Liver (tissue), 8 donors: ENCODE measurements at regions not wholly inside any gene's neighbourhood (a gene's known extent, or its start where the extent isn't known, plus 50 kb on each side); places are given as distances from the start of the nearest gene placed in this dataset.

ENCODE experiments used
- DNase-seq: peaks from one replicate; pipeline ENCODE4 v3.0.0-alpha.2; 2017; ENCODE audit warnings: low spot score
- H3K27ac ChIP-seq, 2 donors: one replicate each; pipeline ENCODE4 v1.7.0; 2013; ENCODE audit warnings: inconsistent platforms in 2 of 2, low read length in 2 of 2, control low read depth in 1 of 2, low read depth in 1 of 2, mild to moderate bottlenecking in 1 of 2
- H3K27me3 ChIP-seq, 4 donors: one replicate each; pipeline versions ENCODE4 v1.6.1 to v1.7.0; 2013; ENCODE audit warnings: low read length in 3 of 4, inconsistent platforms in 1 of 4, mild to moderate bottlenecking in 1 of 4, moderate library complexity in 1 of 4; ENCODE audit not compliant: control insufficient read depth in 4 of 4, insufficient read depth in 4 of 4
- H3K36me3 ChIP-seq, 4 donors: one replicate each; pipeline versions ENCODE4 v1.6.1 to v1.7.0; 2013; ENCODE audit warnings: low read length in 3 of 4, mild to moderate bottlenecking in 3 of 4, low read depth in 1 of 4, moderate library complexity in 1 of 4; ENCODE audit not compliant: control insufficient read depth in 4 of 4, insufficient read depth in 3 of 4
- H3K4me1 ChIP-seq, 4 donors: one replicate each; pipeline versions ENCODE4 v1.6.1 to v1.7.0; 2013; ENCODE audit warnings: low read length in 3 of 4, mild to moderate bottlenecking in 3 of 4, moderate library complexity in 1 of 4; ENCODE audit not compliant: control insufficient read depth in 4 of 4, insufficient read depth in 4 of 4
- H3K4me3 ChIP-seq, 3 donors: one replicate each; pipeline versions ENCODE4 v1.6.1 to v1.7.0; 2013; ENCODE audit warnings: low read length in 3 of 3, control low read depth in 1 of 3, low read depth in 1 of 3, mild to moderate bottlenecking in 1 of 3
- H3K9ac ChIP-seq, 2 donors: one replicate each; pipeline ENCODE4 v1.7.0; 2013; ENCODE audit warnings: low read length in 2 of 2, mild to moderate bottlenecking in 2 of 2, moderate library complexity in 2 of 2, control low read depth in 1 of 2, low read depth in 1 of 2
- H3K9me3 ChIP-seq, 4 donors: one replicate each; pipeline versions ENCODE4 v1.6.1 to v1.7.0; 2013; ENCODE audit warnings: low read length in 3 of 4; ENCODE audit not compliant: control insufficient read depth in 4 of 4
- EGR1 ChIP-seq, 2 donors: IDR thresholded peaks; 2 replicates each; pipeline ENCODE4 v1.6.1; 2016 to 2018; ENCODE audit warnings: antibody characterized with exemption in 2 of 2, low read depth in 2 of 2
- FOXA1 ChIP-seq: IDR thresholded peaks from 2 replicates; pipeline ENCODE4 v1.6.1; 2016; ENCODE audit warnings: antibody characterized with exemption
- FOXA2 ChIP-seq: IDR thresholded peaks from 2 replicates; pipeline ENCODE4 v1.6.1; 2016; ENCODE audit warnings: antibody characterized with exemption
- GABPA ChIP-seq, 2 donors: IDR thresholded peaks in 1 of 2; conservative IDR thresholded peaks in 1 of 2; 2 replicates each; pipeline ENCODE4 v1.6.1; 2016; ENCODE audit warnings: antibody characterized with exemption in 2 of 2, mild to moderate bottlenecking in 1 of 2, moderate library complexity in 1 of 2
- HNF4G ChIP-seq: IDR thresholded peaks from 2 replicates; pipeline ENCODE4 v1.6.1; 2016; ENCODE audit warnings: antibody characterized with exemption
- JUND ChIP-seq, 2 donors: IDR thresholded peaks; 2 replicates each; pipeline ENCODE4 v1.6.1; 2016; ENCODE audit warnings: antibody characterized with exemption in 2 of 2
- NR2F2 ChIP-seq: IDR thresholded peaks from 2 replicates; pipeline ENCODE4 v1.6.1; 2016; ENCODE audit warnings: antibody characterized with exemption
- RAD21 ChIP-seq, 2 donors: IDR thresholded peaks; 2 replicates each; pipeline ENCODE4 v1.6.1; 2016; ENCODE audit warnings: antibody characterized with exemption in 2 of 2, mild to moderate bottlenecking in 2 of 2
- RXRA ChIP-seq, 2 donors: IDR thresholded peaks; 2 replicates each; pipeline ENCODE4 v1.6.1; 2017 to 2018; ENCODE audit warnings: antibody characterized with exemption in 2 of 2, mild to moderate bottlenecking in 1 of 2
- TAF1 ChIP-seq: conservative IDR thresholded peaks from 2 replicates; pipeline ENCODE4 v1.6.1; 2016; ENCODE audit warnings: antibody characterized with exemption, mild to moderate bottlenecking
- WGBS: extraction: QIAGEN DNeasy Blood & Tissue Kit; methylation state at CpG from one replicate; pipeline ENCODE4 v1.1.7; 2013; 5-methylcytosine and 5-hydroxymethylcytosine counted together
- TF ChIP-seq, protein P1 (sequence below): IDR thresholded peaks from 2 replicates; pipeline ENCODE4 v1.6.1; 2016; ENCODE audit warnings: antibody characterized with exemption
- TF ChIP-seq, protein P2 (sequence below): IDR thresholded peaks from 2 replicates; pipeline ENCODE4 v1.6.1; 2016; ENCODE audit warnings: antibody characterized with exemption, mild to moderate bottlenecking
- TF ChIP-seq, protein P3 (sequence below): IDR thresholded peaks from 2 replicates; pipeline ENCODE4 v1.6.1; 2016; ENCODE audit warnings: antibody characterized with exemption
- TF ChIP-seq, protein P4 (sequence below): fragments of 150-350 bp; IDR thresholded peaks from 2 replicates; pipeline ENCODE4 v1.5.1; 2017; ENCODE audit warnings: improper control_type of control experiment, low read depth, low read length; ENCODE audit not compliant: missing input control
- donor health status: healthy.
- donor health status: healthy.
- donor health status: healthy.
- donor health status: healthy.
- donor health status: healthy.

DNA sequence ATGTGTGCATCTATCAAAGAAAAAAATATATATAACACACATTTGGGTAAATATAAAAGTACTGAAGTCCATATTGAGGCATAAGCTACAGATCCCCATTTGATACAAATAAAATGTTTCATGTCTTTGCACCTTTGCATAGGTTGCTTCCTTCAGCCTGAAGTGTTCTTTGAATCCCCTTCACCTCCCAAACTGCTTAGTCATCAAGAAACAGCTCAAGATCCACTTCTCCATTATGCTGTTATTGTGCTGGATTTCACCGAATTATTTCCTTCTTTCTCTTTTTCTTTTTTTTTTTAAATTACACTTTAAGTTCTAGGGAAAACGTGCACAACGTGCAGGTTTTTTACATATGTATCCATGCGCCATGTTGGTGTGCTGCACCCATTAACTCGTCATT, 419.1 kb downstream of the ENC1 start (continued):
- TF ChIP-seq, protein P1, sequence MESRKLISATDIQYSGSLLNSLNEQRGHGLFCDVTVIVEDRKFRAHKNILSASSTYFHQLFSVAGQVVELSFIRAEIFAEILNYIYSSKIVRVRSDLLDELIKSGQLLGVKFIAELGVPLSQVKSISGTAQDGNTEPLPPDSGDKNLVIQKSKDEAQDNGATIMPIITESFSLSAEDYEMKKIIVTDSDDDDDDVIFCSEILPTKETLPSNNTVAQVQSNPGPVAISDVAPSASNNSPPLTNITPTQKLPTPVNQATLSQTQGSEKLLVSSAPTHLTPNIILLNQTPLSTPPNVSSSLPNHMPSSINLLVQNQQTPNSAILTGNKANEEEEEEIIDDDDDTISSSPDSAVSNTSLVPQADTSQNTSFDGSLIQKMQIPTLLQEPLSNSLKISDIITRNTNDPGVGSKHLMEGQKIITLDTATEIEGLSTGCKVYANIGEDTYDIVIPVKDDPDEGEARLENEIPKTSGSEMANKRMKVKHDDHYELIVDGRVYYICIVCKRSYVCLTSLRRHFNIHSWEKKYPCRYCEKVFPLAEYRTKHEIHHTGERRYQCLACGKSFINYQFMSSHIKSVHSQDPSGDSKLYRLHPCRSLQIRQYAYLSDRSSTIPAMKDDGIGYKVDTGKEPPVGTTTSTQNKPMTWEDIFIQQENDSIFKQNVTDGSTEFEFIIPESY: no peak
- TF ChIP-seq NR2F2 (no peak), GABPA (IDR thresholded peaks at IDR 0.05 in 1 of 2, conservative IDR thresholded peaks at IDR 0.05 in 1 of 2) (no peak)

DNA sequence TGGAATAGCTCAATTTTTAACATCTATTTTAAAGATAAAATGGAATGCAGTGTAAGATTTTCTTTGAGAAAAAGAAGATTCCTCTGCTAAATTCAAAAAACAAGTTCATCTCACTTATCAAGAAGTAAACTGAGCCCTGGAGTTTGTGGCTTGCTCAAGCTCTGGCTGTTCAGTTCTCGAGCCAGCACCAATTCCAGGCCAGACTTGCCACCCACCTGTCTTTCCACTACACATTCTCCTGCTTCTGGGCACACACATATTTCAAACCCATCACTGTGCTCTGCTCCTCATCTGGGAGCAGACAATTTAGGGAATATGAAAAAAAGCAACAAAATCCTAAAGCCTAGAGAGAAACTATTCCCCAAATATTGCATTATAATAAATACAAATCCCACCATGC, 424.5 kb downstream of the ENC1 start:
- TF ChIP-seq HNF4G (no peak), EGR1 (IDR thresholded peaks at IDR 0.05; ENCODE audit: low read depth in 2 of 2) (no peak), NR2F2 (no peak), RXRA (IDR thresholded peaks at IDR 0.05) (no peak), RAD21 (IDR thresholded peaks at IDR 0.05) (no peak), JUND (IDR thresholded peaks at IDR 0.05) (no peak)
- TF ChIP-seq, protein P2, sequence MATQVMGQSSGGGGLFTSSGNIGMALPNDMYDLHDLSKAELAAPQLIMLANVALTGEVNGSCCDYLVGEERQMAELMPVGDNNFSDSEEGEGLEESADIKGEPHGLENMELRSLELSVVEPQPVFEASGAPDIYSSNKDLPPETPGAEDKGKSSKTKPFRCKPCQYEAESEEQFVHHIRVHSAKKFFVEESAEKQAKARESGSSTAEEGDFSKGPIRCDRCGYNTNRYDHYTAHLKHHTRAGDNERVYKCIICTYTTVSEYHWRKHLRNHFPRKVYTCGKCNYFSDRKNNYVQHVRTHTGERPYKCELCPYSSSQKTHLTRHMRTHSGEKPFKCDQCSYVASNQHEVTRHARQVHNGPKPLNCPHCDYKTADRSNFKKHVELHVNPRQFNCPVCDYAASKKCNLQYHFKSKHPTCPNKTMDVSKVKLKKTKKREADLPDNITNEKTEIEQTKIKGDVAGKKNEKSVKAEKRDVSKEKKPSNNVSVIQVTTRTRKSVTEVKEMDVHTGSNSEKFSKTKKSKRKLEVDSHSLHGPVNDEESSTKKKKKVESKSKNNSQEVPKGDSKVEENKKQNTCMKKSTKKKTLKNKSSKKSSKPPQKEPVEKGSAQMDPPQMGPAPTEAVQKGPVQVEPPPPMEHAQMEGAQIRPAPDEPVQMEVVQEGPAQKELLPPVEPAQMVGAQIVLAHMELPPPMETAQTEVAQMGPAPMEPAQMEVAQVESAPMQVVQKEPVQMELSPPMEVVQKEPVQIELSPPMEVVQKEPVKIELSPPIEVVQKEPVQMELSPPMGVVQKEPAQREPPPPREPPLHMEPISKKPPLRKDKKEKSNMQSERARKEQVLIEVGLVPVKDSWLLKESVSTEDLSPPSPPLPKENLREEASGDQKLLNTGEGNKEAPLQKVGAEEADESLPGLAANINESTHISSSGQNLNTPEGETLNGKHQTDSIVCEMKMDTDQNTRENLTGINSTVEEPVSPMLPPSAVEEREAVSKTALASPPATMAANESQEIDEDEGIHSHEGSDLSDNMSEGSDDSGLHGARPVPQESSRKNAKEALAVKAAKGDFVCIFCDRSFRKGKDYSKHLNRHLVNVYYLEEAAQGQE: no peak
- TF ChIP-seq, protein P3, sequence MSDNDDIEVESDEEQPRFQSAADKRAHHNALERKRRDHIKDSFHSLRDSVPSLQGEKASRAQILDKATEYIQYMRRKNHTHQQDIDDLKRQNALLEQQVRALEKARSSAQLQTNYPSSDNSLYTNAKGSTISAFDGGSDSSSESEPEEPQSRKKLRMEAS: no peak
- TF ChIP-seq, protein P4, sequence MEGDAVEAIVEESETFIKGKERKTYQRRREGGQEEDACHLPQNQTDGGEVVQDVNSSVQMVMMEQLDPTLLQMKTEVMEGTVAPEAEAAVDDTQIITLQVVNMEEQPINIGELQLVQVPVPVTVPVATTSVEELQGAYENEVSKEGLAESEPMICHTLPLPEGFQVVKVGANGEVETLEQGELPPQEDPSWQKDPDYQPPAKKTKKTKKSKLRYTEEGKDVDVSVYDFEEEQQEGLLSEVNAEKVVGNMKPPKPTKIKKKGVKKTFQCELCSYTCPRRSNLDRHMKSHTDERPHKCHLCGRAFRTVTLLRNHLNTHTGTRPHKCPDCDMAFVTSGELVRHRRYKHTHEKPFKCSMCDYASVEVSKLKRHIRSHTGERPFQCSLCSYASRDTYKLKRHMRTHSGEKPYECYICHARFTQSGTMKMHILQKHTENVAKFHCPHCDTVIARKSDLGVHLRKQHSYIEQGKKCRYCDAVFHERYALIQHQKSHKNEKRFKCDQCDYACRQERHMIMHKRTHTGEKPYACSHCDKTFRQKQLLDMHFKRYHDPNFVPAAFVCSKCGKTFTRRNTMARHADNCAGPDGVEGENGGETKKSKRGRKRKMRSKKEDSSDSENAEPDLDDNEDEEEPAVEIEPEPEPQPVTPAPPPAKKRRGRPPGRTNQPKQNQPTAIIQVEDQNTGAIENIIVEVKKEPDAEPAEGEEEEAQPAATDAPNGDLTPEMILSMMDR: no peak
- no peaks in the 10 kb centered on the region for H3K4me1 ChIP-seq
- H3K9me3 ChIP-seq: no peaks in the 10 kb centered on the region
- no peak overlapping the region for H3K9ac ChIP-seq
- H3K36me3 ChIP-seq: no peaks in the 10 kb centered on the region
- no peak overlapping the region for H3K4me3 ChIP-seq
- H3K27me3 ChIP-seq: no peaks in the 10 kb centered on the region
- H3K27ac ChIP-seq: no peak overlapping the region
- no peak for DNase-seq
- WGBS: 80% methylated on average over 1 of the region's 1 CpG

DNA sequence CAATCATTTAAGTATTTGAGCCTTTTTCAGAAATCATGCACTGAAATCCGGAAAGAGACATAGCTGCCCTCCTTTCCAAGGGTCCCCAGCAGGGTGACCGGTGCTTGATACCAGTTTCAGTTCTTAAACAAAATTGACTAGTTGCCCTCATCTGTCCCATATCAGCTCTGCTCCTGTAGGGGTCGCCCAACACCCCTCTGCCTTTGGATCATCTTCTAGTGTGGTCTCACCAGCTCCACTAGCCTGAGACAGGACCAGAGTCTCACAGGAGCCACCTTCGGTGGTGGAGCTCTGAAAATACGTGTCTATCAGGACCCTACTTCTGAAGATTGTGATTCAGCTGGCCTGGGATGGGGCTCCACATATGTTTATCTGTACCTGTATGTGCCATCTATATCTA, 428.2 kb downstream of the ENC1 start:
- H3K36me3 ChIP-seq: no peaks in the 10 kb centered on the region
- WGBS: 80% methylated on average over 5 of the region's 5 CpGs
- H3K27ac ChIP-seq: no peak overlapping the region
- no peaks in the 10 kb centered on the region for H3K4me1 ChIP-seq
- no peak for DNase-seq
- no peaks in the 10 kb centered on the region for H3K9me3 ChIP-seq
- TF ChIP-seq FOXA1: no peak
- no peak for TF ChIP-seq JUND (IDR thresholded peaks at IDR 0.05)
- TF ChIP-seq FOXA2: no peak
- TF ChIP-seq EGR1 (IDR thresholded peaks at IDR 0.05; ENCODE audit: low read depth in 2 of 2): no peak
- TF ChIP-seq, protein P4: no peak
- no peak for TF ChIP-seq RXRA (IDR thresholded peaks at IDR 0.05)
- TF ChIP-seq RAD21 (IDR thresholded peaks at IDR 0.05): peak; percentile 18 to 40
- no peak for TF ChIP-seq NR2F2
- no peak for TF ChIP-seq TAF1
- no peaks in the 10 kb centered on the region for H3K27me3 ChIP-seq
- no peak overlapping the region for H3K4me3 ChIP-seq
- H3K9ac ChIP-seq: no peak overlapping the region
